SU-DHL-6 (cell line): ENCODE measurements at regions not wholly inside any gene's neighbourhood (a gene's known extent, or its start where the extent isn't known, plus 50 kb on each side); places are given as distances from the start of the nearest gene placed in this dataset.

Experiments used
- EZH2phosphoT487 ChIP-seq: fragments of 200-600 bp; sonication (generic), shearing (Covaris generic); conservative IDR thresholded peaks from 2 replicates; pipeline ENCODE4 v1.6.1; 2018; ENCODE audit warnings: mild to moderate bottlenecking, antibody characterized with exemption, low read length, moderate library complexity, mixed read lengths
- TF ChIP-seq, protein P1 (sequence below): fragments of 200-600 bp; sonication (generic); IDR thresholded peaks from one replicate; pipeline ENCODE4 v1.5.1; 2017; ENCODE audit warnings: antibody characterized with exemption, mild to moderate bottlenecking, low read length, moderate library complexity; ENCODE audit not compliant: insufficient read depth, poor library complexity, severe bottlenecking

DNA sequence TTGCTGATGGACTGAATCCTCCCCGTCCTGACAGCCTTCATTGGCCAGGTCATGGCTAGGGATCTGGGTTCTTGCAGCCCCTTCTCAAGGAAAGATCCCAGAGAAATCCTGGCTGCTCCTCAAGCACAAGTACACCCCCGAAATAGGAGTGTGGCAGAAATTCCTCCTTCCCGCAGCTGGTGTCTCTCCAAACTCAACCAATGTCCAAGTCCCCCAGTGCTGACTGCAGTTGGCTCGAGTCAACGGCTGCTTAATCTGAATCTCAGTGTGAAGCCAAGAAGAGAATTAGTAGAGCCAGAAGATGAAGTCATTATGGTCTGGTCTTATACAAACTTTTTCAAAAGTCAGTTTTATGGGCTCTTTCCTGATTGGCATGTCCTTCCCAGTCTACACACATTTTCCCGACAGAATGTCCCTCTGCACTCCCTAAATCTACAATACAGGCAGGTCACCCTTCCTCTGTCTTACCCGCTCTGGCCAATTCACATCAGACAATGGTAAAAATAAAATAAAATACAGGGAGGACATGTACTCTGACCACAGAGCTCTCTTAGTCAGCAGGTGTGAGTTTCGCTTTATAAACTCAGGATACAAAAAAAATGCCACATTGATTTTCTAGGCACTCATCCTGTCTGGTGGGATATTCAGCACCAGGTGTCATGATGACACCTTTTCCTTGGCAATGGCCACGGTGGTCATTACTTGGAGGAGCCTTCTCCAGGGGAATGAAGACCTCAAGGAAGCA is 76.9 kb upstream of the PAPOLG start:
- TF ChIP-seq, protein P1, sequence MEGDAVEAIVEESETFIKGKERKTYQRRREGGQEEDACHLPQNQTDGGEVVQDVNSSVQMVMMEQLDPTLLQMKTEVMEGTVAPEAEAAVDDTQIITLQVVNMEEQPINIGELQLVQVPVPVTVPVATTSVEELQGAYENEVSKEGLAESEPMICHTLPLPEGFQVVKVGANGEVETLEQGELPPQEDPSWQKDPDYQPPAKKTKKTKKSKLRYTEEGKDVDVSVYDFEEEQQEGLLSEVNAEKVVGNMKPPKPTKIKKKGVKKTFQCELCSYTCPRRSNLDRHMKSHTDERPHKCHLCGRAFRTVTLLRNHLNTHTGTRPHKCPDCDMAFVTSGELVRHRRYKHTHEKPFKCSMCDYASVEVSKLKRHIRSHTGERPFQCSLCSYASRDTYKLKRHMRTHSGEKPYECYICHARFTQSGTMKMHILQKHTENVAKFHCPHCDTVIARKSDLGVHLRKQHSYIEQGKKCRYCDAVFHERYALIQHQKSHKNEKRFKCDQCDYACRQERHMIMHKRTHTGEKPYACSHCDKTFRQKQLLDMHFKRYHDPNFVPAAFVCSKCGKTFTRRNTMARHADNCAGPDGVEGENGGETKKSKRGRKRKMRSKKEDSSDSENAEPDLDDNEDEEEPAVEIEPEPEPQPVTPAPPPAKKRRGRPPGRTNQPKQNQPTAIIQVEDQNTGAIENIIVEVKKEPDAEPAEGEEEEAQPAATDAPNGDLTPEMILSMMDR = no peak
- TF ChIP-seq EZH2phosphoT487 = no peak
